Vagina (tissue), 2 donors: ENCODE measurements at regions not wholly inside any gene's neighbourhood (a gene's known extent, or its start where the extent isn't known, plus 50 kb on each side); places are given as distances from the start of the nearest gene placed in this dataset.

ENCODE experiments used
- POLR2A ChIP-seq, 2 donors: fragments of 450-650 bp; IDR thresholded peaks; one replicate each; pipeline ENCODE4 v1.6.1; 2017; ENCODE audit warnings: antibody characterized with exemption in 2 of 2, mild to moderate bottlenecking in 2 of 2, moderate library complexity in 2 of 2
- TF ChIP-seq, protein P1 (sequence below), 3 experiments: fragments of 450-650 bp in 2 of 3; fragments of 200-600 bp in 1 of 3; sonication (generic) in 1 of 3; IDR thresholded peaks; one replicate each; pipeline ENCODE4 v1.5.1; 2017 to 2019; ENCODE audit warnings: antibody characterized with exemption in 3 of 3, mild to moderate bottlenecking in 2 of 3, moderate library complexity in 2 of 3

- TF ChIP-seq, protein P1, sequence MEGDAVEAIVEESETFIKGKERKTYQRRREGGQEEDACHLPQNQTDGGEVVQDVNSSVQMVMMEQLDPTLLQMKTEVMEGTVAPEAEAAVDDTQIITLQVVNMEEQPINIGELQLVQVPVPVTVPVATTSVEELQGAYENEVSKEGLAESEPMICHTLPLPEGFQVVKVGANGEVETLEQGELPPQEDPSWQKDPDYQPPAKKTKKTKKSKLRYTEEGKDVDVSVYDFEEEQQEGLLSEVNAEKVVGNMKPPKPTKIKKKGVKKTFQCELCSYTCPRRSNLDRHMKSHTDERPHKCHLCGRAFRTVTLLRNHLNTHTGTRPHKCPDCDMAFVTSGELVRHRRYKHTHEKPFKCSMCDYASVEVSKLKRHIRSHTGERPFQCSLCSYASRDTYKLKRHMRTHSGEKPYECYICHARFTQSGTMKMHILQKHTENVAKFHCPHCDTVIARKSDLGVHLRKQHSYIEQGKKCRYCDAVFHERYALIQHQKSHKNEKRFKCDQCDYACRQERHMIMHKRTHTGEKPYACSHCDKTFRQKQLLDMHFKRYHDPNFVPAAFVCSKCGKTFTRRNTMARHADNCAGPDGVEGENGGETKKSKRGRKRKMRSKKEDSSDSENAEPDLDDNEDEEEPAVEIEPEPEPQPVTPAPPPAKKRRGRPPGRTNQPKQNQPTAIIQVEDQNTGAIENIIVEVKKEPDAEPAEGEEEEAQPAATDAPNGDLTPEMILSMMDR (IDR thresholded peaks at IDR 0.05), result no peak
- TF ChIP-seq POLR2A (IDR thresholded peaks at IDR 0.05), result no peak
These were observed 314.8 kb upstream of the CXADR start for GRCh38 chr21:17197996-17198395.
